H1 (cell line): ENCODE measurements at regions not wholly inside any gene's neighbourhood (a gene's known extent, or its start where the extent isn't known, plus 50 kb on each side); places are given as distances from the start of the nearest gene placed in this dataset.
A peak's percentile ranks its signal among the peaks of the same experiment; 100 is the strongest.

Experiments used
- CTCF ChIA-PET: fragments of 300-600 bp; sonication (Branson Sonifier 250); formaldehyde crosslinking; loops from one replicate; lab custom pipeline; 2021; ENCODE audit not compliant: partially characterized antibody; lab: Charles Lee
- POLR2A ChIA-PET: fragments of 300-600 bp; sonication (Branson Sonifier 250); formaldehyde crosslinking; loops from one replicate; lab custom pipeline; 2021; ENCODE audit warnings: inconsistent platforms; ENCODE audit not compliant: partially characterized antibody; lab: Charles Lee
- DNase-seq, 2 experiments: peaks; one replicate each; pipeline versions ENCODE4 v3.0.0 to v3.0.0-alpha.2; 2010 to 2022; ENCODE audit warnings: low spot score in 2 of 2, low read depth in 1 of 2, mixed read lengths in 1 of 2
- FAIRE-seq: peaks from 2 replicates; lab custom pipeline; 2011; peaks lifted over from hg19 to GRCh38; lab: Jason Lieb, UNC
- H2AFZ ChIP-seq: 2 replicates; pipeline ENCODE4 v1.8.1; 2012; ENCODE audit warnings: low read length, inconsistent platforms
- H2AK5ac ChIP-seq: 2 replicates; pipeline ENCODE4 v1.6.1; 2013; ENCODE audit warnings: low read depth, low read length
- H2BK120ac ChIP-seq: replicated peaks from 2 replicates; pipeline ENCODE3; 2013; ENCODE audit warnings: low read depth, low read length, inconsistent platforms
- H2BK12ac ChIP-seq: 2 replicates; pipeline ENCODE4 v1.6.1; 2013; ENCODE audit warnings: low read depth, low read length
- H2BK15ac ChIP-seq: 2 replicates; pipeline ENCODE4 v1.6.1; 2013; ENCODE audit warnings: low read length
- H2BK20ac ChIP-seq: 2 replicates; pipeline ENCODE4 v1.6.1; 2013; ENCODE audit warnings: low read length
- H2BK5ac ChIP-seq: 2 replicates; pipeline ENCODE4 v1.6.1; 2013; ENCODE audit warnings: low read depth, low read length
- H3K14ac ChIP-seq: 2 replicates; pipeline ENCODE4 v1.6.1; 2013; ENCODE audit warnings: inconsistent platforms; ENCODE audit not compliant: insufficient read length
- H3K18ac ChIP-seq: 2 replicates; pipeline ENCODE4 v1.6.1; 2013; ENCODE audit warnings: low read length; ENCODE audit errors: extremely low read depth
- H3K23ac ChIP-seq: 2 replicates; pipeline ENCODE4 v1.6.1; 2013; ENCODE audit warnings: inconsistent platforms; ENCODE audit not compliant: insufficient read length
- H3K23me2 ChIP-seq: 2 replicates; pipeline ENCODE4 v1.6.1; 2013; ENCODE audit warnings: low read depth, low read length
- H3K27ac ChIP-seq: 2 replicates; pipeline ENCODE4 v1.6.1; 2011; ENCODE audit warnings: low read depth, low read length, inconsistent platforms
- H3K27me3 ChIP-seq, 4 experiments: replicated peaks in 1 of 4; 1 replicate in 1 of 4; 2 replicates in 3 of 4; pipeline versions ENCODE4 v1.6.1 to v1.8.1; 2011 to 2013; ENCODE audit warnings: low read length in 3 of 4, mild to moderate bottlenecking in 3 of 4, inconsistent platforms in 2 of 4, mixed read lengths in 2 of 4, moderate library complexity in 1 of 4; ENCODE audit not compliant: control insufficient read depth in 3 of 4, insufficient read depth in 3 of 4; ENCODE audit errors: extremely low read depth in 1 of 4
- H3K36me3 ChIP-seq, 4 experiments: 2 replicates each; pipeline versions ENCODE4 v1.6.1 to v1.8.1; 2011 to 2013; ENCODE audit warnings: mild to moderate bottlenecking in 4 of 4, low read length in 3 of 4, moderate library complexity in 2 of 4, control low read depth in 1 of 4, inconsistent platforms in 1 of 4; ENCODE audit not compliant: insufficient read depth in 4 of 4, control insufficient read depth in 2 of 4
- H3K4ac ChIP-seq: replicated peaks from 2 replicates; pipeline ENCODE3; 2013; ENCODE audit warnings: low read length, low read depth, mixed read lengths, inconsistent platforms; ENCODE audit not compliant: insufficient read length
- H3K4me1 ChIP-seq, 4 experiments: replicated peaks in 1 of 4; 1 replicate in 1 of 4; 2 replicates in 3 of 4; pipeline versions ENCODE4 v1.6.1 to v1.8.1; 2011 to 2013; ENCODE audit warnings: low read length in 3 of 4, inconsistent platforms in 2 of 4, mixed read lengths in 1 of 4; ENCODE audit not compliant: insufficient read depth in 4 of 4, control insufficient read depth in 3 of 4
- H3K4me2 ChIP-seq, 2 experiments: 2 replicates each; pipeline versions ENCODE4 v1.6.1 to v1.8.1; 2011 to 2013; ENCODE audit warnings: low read depth in 2 of 2, low read length in 2 of 2, control low read depth in 1 of 2, inconsistent platforms in 1 of 2, mild to moderate bottlenecking in 1 of 2; ENCODE audit not compliant: insufficient read depth in 1 of 2
- H3K4me3 ChIP-seq, 4 experiments: fragments of 200-600, 300-600 bp in 1 of 4; sonication (generic), shearing (Covaris generic), sonication (Bioruptor Twin) in 1 of 4; 2 replicates each; pipeline versions ENCODE4 v1.5.1 to v1.8.1; 2011 to 2016; ENCODE audit warnings: low read length in 4 of 4, low read depth in 3 of 4, control low read depth in 2 of 4, inconsistent platforms in 2 of 4, mild to moderate bottlenecking in 2 of 4, mixed read lengths in 1 of 4, moderate library complexity in 1 of 4; ENCODE audit not compliant: insufficient read depth in 2 of 4; ENCODE audit errors: extremely low read depth in 1 of 4
- H3K56ac ChIP-seq: replicated peaks from 2 replicates; pipeline ENCODE3; 2013; ENCODE audit warnings: low read depth, mild to moderate bottlenecking, mixed read lengths, low read length, inconsistent platforms; ENCODE audit not compliant: insufficient read length
- H3K79me1 ChIP-seq: 2 replicates; pipeline ENCODE4 v1.6.1; 2013; ENCODE audit warnings: low read depth, low read length, control low read depth
- H3K79me2 ChIP-seq, 2 experiments: 2 replicates each; pipeline versions ENCODE4 v1.6.1 to v1.8.1; 2012 to 2013; ENCODE audit warnings: low read length in 2 of 2, mild to moderate bottlenecking in 2 of 2, inconsistent platforms in 1 of 2; ENCODE audit not compliant: insufficient read depth in 2 of 2, control insufficient read depth in 1 of 2
- H3K9ac ChIP-seq, 4 experiments: replicated peaks in 1 of 4; 1 replicate in 1 of 4; 2 replicates in 3 of 4; pipeline versions ENCODE4 v1.6.1 to v1.8.1; 2011 to 2013; ENCODE audit warnings: low read depth in 3 of 4, low read length in 3 of 4, control low read depth in 2 of 4, mild to moderate bottlenecking in 2 of 4, moderate library complexity in 2 of 4, inconsistent platforms in 1 of 4; ENCODE audit errors: extremely low read depth in 1 of 4
- H3K9me3 ChIP-seq, 2 experiments: 2 replicates each; pipeline versions ENCODE4 v1.6.1 to v1.8.1; 2012 to 2013; ENCODE audit warnings: mild to moderate bottlenecking in 2 of 2, moderate library complexity in 2 of 2, control low read depth in 1 of 2, inconsistent platforms in 1 of 2, low read depth in 1 of 2, low read length in 1 of 2, mixed read lengths in 1 of 2; ENCODE audit not compliant: insufficient read depth in 2 of 2
- H4K20me1 ChIP-seq, 2 experiments: replicated peaks in 1 of 2; 2 replicates each; pipeline versions ENCODE3 to v1.8.1; 2011 to 2013; ENCODE audit warnings: inconsistent platforms in 2 of 2, low read length in 2 of 2, mild to moderate bottlenecking in 1 of 2; ENCODE audit not compliant: insufficient read depth in 2 of 2, control insufficient read depth in 1 of 2
- H4K5ac ChIP-seq: 2 replicates; pipeline ENCODE4 v1.6.1; 2013; ENCODE audit warnings: low read length, low read depth, mixed read lengths, inconsistent platforms; ENCODE audit not compliant: insufficient read length
- H4K8ac ChIP-seq: 2 replicates; pipeline ENCODE4 v1.8.0; 2013; ENCODE audit warnings: mild to moderate bottlenecking, moderate library complexity, low read length, inconsistent platforms; ENCODE audit not compliant: insufficient read depth; ENCODE audit errors: extremely low read depth
- H4K91ac ChIP-seq: replicated peaks from 2 replicates; pipeline ENCODE3; 2013; ENCODE audit warnings: low read length, mixed read lengths, inconsistent platforms; ENCODE audit not compliant: insufficient read length
- BCL11A ChIP-seq, 2 experiments: IDR thresholded peaks; one replicate each; pipeline ENCODE4 v1.6.1; 2011; ENCODE audit warnings: low read depth in 2 of 2, low read length in 2 of 2, mild to moderate bottlenecking in 2 of 2
- CEBPB ChIP-seq: IDR thresholded peaks from 2 replicates; pipeline ENCODE4 v1.6.1; 2012; ENCODE audit warnings: low read depth, low read length
- FOSL1 ChIP-seq: IDR thresholded peaks from 2 replicates; pipeline ENCODE4 v1.6.1; 2011; ENCODE audit warnings: mild to moderate bottlenecking, low read depth, low read length, moderate library complexity; ENCODE audit not compliant: insufficient read depth
- GTF2F1 ChIP-seq: IDR thresholded peaks from 2 replicates; pipeline ENCODE4 v1.6.1; 2012; ENCODE audit warnings: low read depth, low read length, improper control_type of control experiment, borderline replicate concordance
- JUN ChIP-seq: IDR thresholded peaks from 2 replicates; pipeline ENCODE4 v1.6.1; 2011; ENCODE audit warnings: low read depth, mild to moderate bottlenecking, improper control_type of control experiment, low read length
- RBBP5 ChIP-seq: IDR thresholded peaks from 2 replicates; pipeline ENCODE4 v1.7.1; 2012; ENCODE audit warnings: low read depth, mild to moderate bottlenecking, inconsistent platforms, low read length, moderate library complexity, borderline replicate concordance
- RFX5 ChIP-seq: IDR thresholded peaks from 2 replicates; pipeline ENCODE4 v1.6.1; 2011; ENCODE audit warnings: low read depth, low read length, improper control_type of control experiment, borderline replicate concordance
- SP4 ChIP-seq: IDR thresholded peaks from 2 replicates; pipeline ENCODE4 v1.6.1; 2012; ENCODE audit warnings: low read length, inconsistent platforms
- SRF ChIP-seq: IDR thresholded peaks from 2 replicates; pipeline ENCODE4 v1.6.1; 2011; ENCODE audit warnings: mild to moderate bottlenecking, low read depth, low read length, moderate library complexity
- TAF1 ChIP-seq: IDR thresholded peaks from 2 replicates; pipeline ENCODE4 v1.6.1; 2011; ENCODE audit warnings: mild to moderate bottlenecking, low read depth, low read length
- TBP ChIP-seq: IDR thresholded peaks from 2 replicates; pipeline ENCODE4 v1.6.1; 2011; ENCODE audit warnings: low read depth, low read length, improper control_type of control experiment
- TEAD4 ChIP-seq: IDR thresholded peaks from 2 replicates; pipeline ENCODE4 v1.6.1; 2012; ENCODE audit warnings: low read depth, low read length, inconsistent platforms, mixed read lengths
- WGBS, 2 experiments: shearing (Covaris generic) in 1 of 2; methylation state at CpG; one replicate each; pipeline versions ENCODE4 v1.1.6 to v1.1.7; 2013 to 2015; ENCODE audit warnings: low lambda C conversion rate in 2 of 2, mixed read lengths in 2 of 2, inconsistent platforms in 1 of 2, low coverage in 1 of 2, missing lambda C conversion rate in 1 of 2; ENCODE audit not compliant: insufficient replicate concordance in 2 of 2, insufficient coverage in 1 of 2, insufficient read length in 1 of 2; ENCODE audit errors: extremely low coverage in 1 of 2, missing lambda C conversion rate in 1 of 2; 5-methylcytosine and 5-hydroxymethylcytosine counted together

GRCh38 chr14:34081576-34082136 lies 130.8 kb upstream of the EGLN3 start:
- Histone ChIP-seq H4K5ac (no peak overlapping the region), H3K4ac (no peak overlapping the region), H3K27me3 (no peaks in the 10 kb centered on the region), H3K9ac (no peak overlapping the region), H3K79me2 (no peaks in the 10 kb centered on the region), H3K4me1 (no peaks in the 10 kb centered on the region)
- TF ChIP-seq SP4 (no peak), BCL11A (IDR thresholded peaks at IDR 0.05; ENCODE audit: low read depth in 2 of 2, low read length in 2 of 2) (no peak), TAF1 (no peak), FOSL1 (no peak), TEAD4 (no peak), CEBPB (no peak), TBP (no peak), RFX5 (no peak), JUN (no peak), SRF (no peak), RBBP5 (no peak), GTF2F1 (no peak)
- TF ChIP-seq, all 59 proteins: peak for 0
- H3K79me1 ChIP-seq = no peaks in the 10 kb centered on the region
- WGBS, 2 experiments = 87% methylated on average over 6 of the region's 6 CpGs; no CpG with 5 or more reads in 1 of the 2 experiments
- no peak overlapping the region for H2BK20ac ChIP-seq
- H3K27ac ChIP-seq = no peak overlapping the region
- ChIA-PET POLR2A (interaction anchor here (1.8 to 1.9 kb wide), 2 partner anchors 22 to 131 kb away, joined by 4 to 5 read pairs; partner anchors contain the start of gene EGLN3), CTCF (interaction anchor here (0.9 to 2.9 kb wide), 5 partner anchors 17 to 241 kb away, joined by 3 to 9 read pairs (median 5); no protein-coding TSS in a partner anchor)
- DNase-seq (no peak), FAIRE-seq (no peak)
- no peaks in the 10 kb centered on the region; a peak in 1 of 4 replicates for H3K9me3 ChIP-seq
- no peaks in the 10 kb centered on the region for H3K36me3 ChIP-seq
- H3K4me2 ChIP-seq = no peak overlapping the region
- no peak overlapping the region for H3K4me3 ChIP-seq
- peak overlapping the region; percentile 22; the same call in 1 of the 2 replicates for H2BK15ac ChIP-seq
- no peaks in the 10 kb centered on the region for H3K23me2 ChIP-seq
- H3K23ac ChIP-seq = no peak overlapping the region
- H4K91ac ChIP-seq = no peak overlapping the region
- no peak overlapping the region for H3K56ac ChIP-seq
- H2BK120ac ChIP-seq = no peak overlapping the region
- H2BK12ac ChIP-seq = no peak overlapping the region
- no peak overlapping the region for H3K18ac ChIP-seq
- no peak overlapping the region for H2AFZ ChIP-seq
- no peaks in the 10 kb centered on the region for H4K20me1 ChIP-seq
- H2BK5ac ChIP-seq = no peak overlapping the region
- no peak overlapping the region for H2AK5ac ChIP-seq
- H3K14ac ChIP-seq = no peak overlapping the region
- H4K8ac ChIP-seq = no peak overlapping the region
